Endodermal cell (in vitro differentiated cells): ENCODE measurements at regions not wholly inside any gene's neighbourhood (a gene's known extent, or its start where the extent isn't known, plus 50 kb on each side); places are given as distances from the start of the nearest gene placed in this dataset.

Experiments used
- DNase-seq: peaks from one replicate; pipeline ENCODE4 v3.0.0-alpha.2; 2017
- H3K27ac ChIP-seq: 2 replicates; pipeline ENCODE4 v1.5.1; 2013; ENCODE audit warnings: mild to moderate bottlenecking, low read depth, low read length, moderate library complexity
- H3K27me3 ChIP-seq: 2 replicates; pipeline ENCODE4 v1.6.1; 2013; ENCODE audit warnings: mild to moderate bottlenecking, low read length, moderate library complexity; ENCODE audit not compliant: insufficient read depth, control insufficient read depth, poor library complexity, severe bottlenecking
- H3K36me3 ChIP-seq: 2 replicates; pipeline ENCODE4 v1.7.0; 2013; ENCODE audit warnings: mild to moderate bottlenecking, low read length, moderate library complexity; ENCODE audit not compliant: control insufficient read depth, insufficient read depth
- H3K4me1 ChIP-seq: one replicate; pipeline ENCODE4 v1.7.0; 2013; ENCODE audit warnings: low read length; ENCODE audit not compliant: control insufficient read depth, insufficient read depth
- H3K4me3 ChIP-seq: 2 replicates; pipeline ENCODE4 v1.5.1; 2013; ENCODE audit warnings: mild to moderate bottlenecking, low read length, moderate library complexity
- H3K9ac ChIP-seq: 2 replicates; pipeline ENCODE4 v1.6.1; 2013; ENCODE audit warnings: mild to moderate bottlenecking, low read length, moderate library complexity; ENCODE audit not compliant: poor library complexity, severe bottlenecking; ENCODE audit errors: extremely low read depth
- H3K9me3 ChIP-seq: 2 replicates; pipeline ENCODE4 v1.6.1; 2013; ENCODE audit warnings: mild to moderate bottlenecking, low read length, moderate library complexity; ENCODE audit not compliant: control insufficient read depth
- H3K27ac Mint-ChIP-seq: 2 replicates; pipeline ENCODE4 v1.8.0; 2020; ENCODE audit warnings: mixed read lengths
- H3K27me3 Mint-ChIP-seq: 2 replicates; pipeline ENCODE4 v1.8.0; 2021; ENCODE audit warnings: mild to moderate bottlenecking, mixed read lengths; ENCODE audit not compliant: insufficient read depth
- H3K36me3 Mint-ChIP-seq: 2 replicates; pipeline ENCODE4 v1.8.0; 2020; ENCODE audit warnings: low read depth, mixed read lengths
- H3K4me1 Mint-ChIP-seq: 2 replicates; pipeline ENCODE4 v1.8.0; 2020; ENCODE audit warnings: mixed read lengths
- H3K4me3 Mint-ChIP-seq: 2 replicates; pipeline ENCODE4 v1.8.0; 2020; ENCODE audit warnings: mild to moderate bottlenecking, moderate library complexity, mixed read lengths
- H3K9me3 Mint-ChIP-seq: 2 replicates; pipeline ENCODE4 v1.8.0; 2020; ENCODE audit warnings: mild to moderate bottlenecking, mixed read lengths
- CTCF ChIP-seq: fragments of 200-600 bp; sonication (generic); conservative IDR thresholded peaks from 2 replicates; pipeline ENCODE4 v1.5.0; 2021; ENCODE audit warnings: antibody characterized with exemption, mild to moderate bottlenecking
- WGBS, 2 experiments: methylation state at CpG; one replicate each; pipeline versions ENCODE4 v1.1.5 to v1.1.7; 2013; ENCODE audit warnings: missing lambda C conversion rate in 2 of 2, mixed read lengths in 1 of 2; ENCODE audit not compliant: insufficient coverage in 1 of 2, insufficient read length in 1 of 2; 5-methylcytosine and 5-hydroxymethylcytosine counted together

- H3K4me3 ChIP-seq, result no peak overlapping the region
- peaks cover 28% of the 10 kb centered on the region for H3K4me1 ChIP-seq
- peak overlapping the region; percentile 56 for H3K27ac Mint-ChIP-seq
- H3K9ac ChIP-seq, result no peak overlapping the region
- H3K27me3 Mint-ChIP-seq, result no peaks in the 10 kb centered on the region
- H3K36me3 Mint-ChIP-seq, result peaks cover 44% of the 10 kb centered on the region
- no peak for DNase-seq
- no peak overlapping the region for H3K4me3 Mint-ChIP-seq
- peaks cover 52% of the 10 kb centered on the region for H3K36me3 ChIP-seq
- H3K9me3 Mint-ChIP-seq, result no peaks in the 10 kb centered on the region
- no peak for TF ChIP-seq CTCF
- no peaks in the 10 kb centered on the region for H3K27me3 ChIP-seq
- whole genome bisulfite sequencing, 2 experiments, result 94 to 95% methylated on average over 32 to 54 of the region's 54 CpGs
- peaks cover 50% of the 10 kb centered on the region for H3K4me1 Mint-ChIP-seq
- H3K9me3 ChIP-seq, result no peaks in the 10 kb centered on the region
- no peak overlapping the region for H3K27ac ChIP-seq
Observed at GRCh38 chr7:22664988-22665798, 61.8 kb upstream of the IL6 start.

- Mint-ChIP-seq H3K9me3 (no peaks in the 10 kb centered on the region), H3K36me3 (peaks cover 52% of the 10 kb centered on the region), H3K4me1 (peaks cover 43% of the 10 kb centered on the region), H3K27ac (no peak overlapping the region), H3K4me3 (no peak overlapping the region), H3K27me3 (no peaks in the 10 kb centered on the region)
- Histone ChIP-seq H3K4me3 (no peak overlapping the region), H3K36me3 (peaks cover 52% of the 10 kb centered on the region), H3K27me3 (no peaks in the 10 kb centered on the region), H3K27ac (no peak overlapping the region), H3K9ac (no peak overlapping the region), H3K9me3 (no peaks in the 10 kb centered on the region), H3K4me1 (peaks cover 18% of the 10 kb centered on the region)
- WGBS, 2 experiments, result 98% methylated on average over 6 of the region's 6 CpGs
- no peak for DNase-seq
- no peak for TF ChIP-seq CTCF
Observed at GRCh38 chr7:22663721-22664120, 63.3 kb upstream of the IL6 start.

GRCh38 chr7:22663357-22663718 is 63.7 kb upstream of the IL6 start:
- no peak for TF ChIP-seq CTCF
- Mint-ChIP-seq H3K36me3 (peaks cover 55% of the 10 kb centered on the region), H3K27me3 (no peaks in the 10 kb centered on the region), H3K27ac (no peak overlapping the region), H3K4me3 (no peak overlapping the region), H3K9me3 (no peaks in the 10 kb centered on the region), H3K4me1 (peaks cover 42% of the 10 kb centered on the region)
- 92 to 100% methylated on average over 2 of the region's 2 CpGs for WGBS, 2 experiments
- Histone ChIP-seq H3K4me1 (peaks cover 14% of the 10 kb centered on the region), H3K9ac (no peak overlapping the region), H3K27ac (no peak overlapping the region), H3K27me3 (no peaks in the 10 kb centered on the region), H3K36me3 (peaks cover 52% of the 10 kb centered on the region), H3K4me3 (no peak overlapping the region), H3K9me3 (no peaks in the 10 kb centered on the region)
- DNase-seq, result no peak
